HEK293T (cell line): ENCODE measurements at regions not wholly inside any gene's neighbourhood (a gene's known extent, or its start where the extent isn't known, plus 50 kb on each side); places are given as distances from the start of the nearest gene placed in this dataset.

Experiments
- ARNT ChIP-seq: fragments of 450-650 bp; IDR thresholded peaks from 2 replicates; pipeline ENCODE4 v1.6.1; 2017; ENCODE audit warnings: mild to moderate bottlenecking
- BHLHE40 ChIP-seq: fragments of 450-650 bp; IDR thresholded peaks from 2 replicates; pipeline ENCODE4 v1.6.1; 2016; ENCODE audit warnings: mild to moderate bottlenecking, moderate library complexity, borderline replicate concordance
- CTBP1 ChIP-seq: fragments of 450-650 bp; IDR thresholded peaks from 2 replicates; pipeline ENCODE4 v1.6.1; 2016; ENCODE audit warnings: borderline replicate concordance
- ELF4 ChIP-seq: fragments of 450-650 bp; IDR thresholded peaks from 2 replicates; pipeline ENCODE4 v1.6.1; 2017; ENCODE audit warnings: antibody characterized with exemption
- FOXA1 ChIP-seq: fragments of 450-650 bp; IDR thresholded peaks from 2 replicates; pipeline ENCODE4 v1.6.1; 2016; ENCODE audit warnings: mild to moderate bottlenecking
- FOXM1 ChIP-seq: fragments of 450-650 bp; IDR thresholded peaks from 2 replicates; pipeline ENCODE4 v1.6.1; 2017; ENCODE audit warnings: mild to moderate bottlenecking, borderline replicate concordance
- HDGF ChIP-seq: fragments of 450-650 bp; IDR thresholded peaks from 2 replicates; pipeline ENCODE4 v1.6.1; 2017; ENCODE audit warnings: antibody characterized with exemption, borderline replicate concordance
- NFRKB ChIP-seq: fragments of 450-650 bp; IDR thresholded peaks from 2 replicates; pipeline ENCODE4 v1.6.1; 2016; ENCODE audit warnings: mild to moderate bottlenecking, moderate library complexity
- PKNOX1 ChIP-seq: fragments of 450-650 bp; IDR thresholded peaks from 2 replicates; pipeline ENCODE4 v1.6.1; 2016
- SP1 ChIP-seq: fragments of 450-650 bp; IDR thresholded peaks from 2 replicates; pipeline ENCODE4 v1.6.1; 2017
- SUZ12 ChIP-seq: fragments of 450-650 bp; IDR thresholded peaks from 2 replicates; pipeline ENCODE4 v1.6.1; 2016; ENCODE audit warnings: mild to moderate bottlenecking
- TARDBP ChIP-seq: fragments of 450-650 bp; IDR thresholded peaks from 2 replicates; pipeline ENCODE4 v1.6.1; 2016

GRCh38 chr7:23927709-23928417 is 217.8 kb downstream of the STK31 start:
- TF ChIP-seq FOXA1: no peak
- no peak for TF ChIP-seq SUZ12
- no peak for TF ChIP-seq PKNOX1
- TF ChIP-seq TARDBP: no peak
- no peak for TF ChIP-seq BHLHE40
- no peak for TF ChIP-seq NFRKB
- no peak for TF ChIP-seq CTBP1
- TF ChIP-seq ELF4: no peak
- TF ChIP-seq HDGF: no peak
- TF ChIP-seq FOXM1: no peak
- no peak for TF ChIP-seq ARNT
- TF ChIP-seq SP1: no peak
